NCI-H1417 treated with DMSO at 0.1 percent for 48 hours (cell line): ENCODE measurements at regions not wholly inside any gene's neighbourhood (a gene's known extent, or its start where the extent isn't known, plus 50 kb on each side); places are given as distances from the start of the nearest gene placed in this dataset.

Experiments
- DNase-seq: peaks from one replicate; lab custom pipeline; 2025; lab: John Stamatoyannopoulos, UW

GRCh38 chr14:21987937-21988336, 314.3 kb upstream of the OR4E1 start:
- no peak for DNase-seq

- no peak for DNase-seq
Observed at GRCh38 chr14:21985081-21985480, 311.5 kb upstream of the OR4E1 start.

DNA sequence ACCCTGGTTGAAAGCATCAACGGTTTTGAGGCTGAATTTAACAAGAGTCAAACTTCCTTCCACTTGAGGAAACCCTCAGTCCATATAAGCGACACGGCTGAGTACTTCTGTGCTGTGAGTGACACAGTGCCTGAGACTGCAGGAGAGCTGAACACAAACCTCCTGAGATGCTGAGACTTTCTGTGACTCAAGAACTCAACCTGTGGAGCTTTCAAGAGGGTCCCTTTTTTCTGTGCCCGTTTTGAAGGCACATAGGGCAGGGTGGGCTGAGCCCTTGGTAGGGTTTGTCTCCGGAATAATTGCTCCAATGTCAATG, 305.3 kb upstream of the OR4E1 start:
- DNase-seq: no peak

DNA sequence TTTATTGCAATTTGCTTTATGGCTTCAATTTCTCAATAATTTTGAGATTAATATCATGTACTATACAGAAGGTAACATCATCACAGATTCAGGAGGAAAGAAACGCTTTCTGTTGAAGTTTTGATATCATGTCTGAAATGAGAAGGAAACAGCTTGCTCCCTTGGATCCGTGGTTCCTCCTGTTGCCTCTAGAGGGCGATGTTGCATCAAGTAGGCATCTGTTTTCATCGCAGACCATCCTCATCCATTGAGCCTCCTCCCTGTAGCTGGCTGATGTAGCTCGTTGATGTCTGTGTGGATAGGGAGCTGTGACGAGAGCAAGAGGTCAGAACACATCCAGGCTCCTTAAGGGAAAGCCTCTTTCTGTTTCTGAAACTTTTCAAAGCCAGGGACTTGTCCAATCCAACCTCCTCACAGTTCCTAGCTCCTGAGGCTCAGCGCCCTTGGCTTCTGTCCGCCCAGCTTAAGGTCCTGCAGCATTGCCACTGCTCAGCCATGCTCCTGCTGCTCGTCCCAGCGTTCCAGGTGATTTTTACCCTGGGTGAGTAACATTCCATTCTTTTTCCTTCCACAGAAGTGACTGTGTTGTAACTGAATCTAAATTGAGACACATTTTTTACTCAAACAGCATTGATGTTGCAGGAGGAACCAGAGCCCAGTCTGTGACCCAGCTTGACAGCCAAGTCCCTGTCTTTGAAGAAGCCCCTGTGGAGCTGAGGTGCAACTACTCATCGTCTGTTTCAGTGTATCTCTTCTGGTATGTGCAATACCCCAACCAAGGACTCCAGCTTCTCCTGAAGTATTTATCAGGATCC, 304.8 kb upstream of the OR4E1 start:
- DNase-seq: no peak

- DNase-seq: no peak
Observed at GRCh38 chr14:21974741-21975140, 301.1 kb upstream of the OR4E1 start.

GRCh38 chr14:21965042-21965441, 291.4 kb upstream of the OR4E1 start:
- DNase-seq: no peak

- DNase-seq: no peak
Observed at GRCh38 chr14:21964180-21964579, 290.6 kb upstream of the OR4E1 start.

DNA sequence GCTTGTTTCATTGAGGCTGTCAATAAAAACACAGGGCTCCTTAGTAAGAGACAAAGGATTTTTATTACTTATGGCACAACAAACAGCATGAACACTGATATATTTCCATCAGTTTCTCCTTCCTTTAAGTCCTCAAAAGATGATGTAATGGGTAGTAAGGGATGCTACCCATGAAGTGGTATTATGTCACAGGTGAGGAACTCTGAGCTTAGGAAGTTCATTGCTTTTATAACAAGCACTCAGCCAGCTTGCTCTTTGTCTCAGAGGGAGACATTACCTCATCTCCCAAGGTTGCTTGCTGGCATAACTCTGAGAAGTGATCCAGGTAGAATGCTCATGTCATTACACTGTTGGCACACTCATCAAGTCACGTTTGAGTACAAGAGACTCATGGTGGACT, 287.0 kb upstream of the OR4E1 start:
- no peak for DNase-seq

DNA sequence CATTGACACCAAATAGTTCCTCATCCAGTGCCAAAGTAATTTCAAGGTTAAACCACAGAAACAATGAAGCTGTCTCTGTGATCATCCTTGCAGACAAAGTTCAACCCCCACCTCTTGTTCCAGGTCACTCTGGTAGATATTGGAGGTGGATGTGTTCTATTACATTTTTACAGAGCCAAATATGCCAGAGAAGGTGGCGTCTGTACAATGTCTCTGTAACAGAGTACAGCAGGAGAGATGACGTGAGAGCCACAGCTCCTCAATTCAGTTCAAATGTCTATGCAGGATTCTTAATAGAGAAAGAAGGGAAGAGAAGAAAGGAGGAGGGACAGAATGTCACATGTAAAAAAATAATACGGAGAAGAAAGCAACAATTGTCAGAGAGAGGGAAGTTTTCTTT, 268.3 kb upstream of the OR4E1 start:
- DNase-seq: no peak

DNA sequence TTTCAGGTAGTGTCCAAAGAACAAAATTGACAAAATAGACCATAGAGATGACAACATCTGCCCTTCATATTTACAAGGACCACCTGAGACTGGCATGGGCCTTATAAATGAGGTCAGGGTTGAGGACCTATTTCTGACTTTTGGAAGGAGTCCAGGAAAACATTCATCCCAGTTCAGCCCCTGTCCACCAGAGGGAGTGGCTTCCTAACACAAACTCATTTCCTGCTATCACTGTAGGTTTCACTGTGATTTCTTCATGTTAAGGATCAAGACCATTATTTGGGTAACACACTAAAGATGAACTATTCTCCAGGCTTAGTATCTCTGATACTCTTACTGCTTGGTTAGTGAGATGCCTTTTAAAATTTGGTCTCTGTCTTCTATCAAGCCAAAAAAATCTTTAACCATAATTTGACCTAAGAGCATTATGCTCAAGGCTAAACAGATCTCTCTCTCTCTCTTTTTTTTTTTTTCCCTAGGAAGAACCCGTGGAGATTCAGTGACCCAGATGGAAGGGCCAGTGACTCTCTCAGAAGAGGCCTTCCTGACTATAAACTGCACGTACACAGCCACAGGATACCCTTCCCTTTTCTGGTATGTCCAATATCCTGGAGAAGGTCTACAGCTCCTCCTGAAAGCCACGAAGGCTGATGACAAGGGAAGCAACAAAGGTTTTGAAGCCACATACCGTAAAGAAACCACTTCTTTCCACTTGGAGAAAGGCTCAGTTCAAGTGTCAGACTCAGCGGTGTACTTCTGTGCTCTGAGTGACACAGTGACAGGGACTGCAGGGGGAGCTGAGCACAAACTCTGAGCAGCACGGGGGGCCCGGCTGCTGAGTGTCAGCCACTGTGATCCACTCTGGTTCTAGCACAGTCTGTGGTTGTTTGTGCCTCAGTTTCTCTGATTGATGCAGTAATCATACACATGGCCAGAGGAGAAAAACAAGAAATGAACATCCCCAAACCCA, 267.6 kb upstream of the OR4E1 start:
- no peak for DNase-seq

GRCh38 chr14:21939836-21940235, 266.2 kb upstream of the OR4E1 start:
- DNase-seq: no peak

DNA sequence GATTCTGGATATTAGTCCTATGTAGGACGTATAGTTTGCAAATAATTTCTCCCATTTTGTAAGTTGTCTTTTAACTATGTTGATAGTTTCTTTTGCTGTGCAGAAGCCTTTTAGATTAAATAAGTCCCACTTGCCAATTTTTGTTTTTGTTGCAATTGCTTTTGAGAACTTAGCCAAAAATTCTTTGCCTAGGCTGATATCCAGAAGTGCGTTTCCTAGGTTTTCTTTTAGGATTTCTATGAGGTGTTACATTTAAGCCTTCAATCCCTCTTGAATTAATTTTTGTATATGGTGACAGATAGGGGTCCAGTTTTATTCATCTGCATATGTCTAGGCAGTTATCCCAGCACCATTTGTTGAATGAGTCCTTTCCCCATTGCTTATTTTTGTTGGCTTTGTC, 264.4 kb upstream of the OR4E1 start:
- no peak for DNase-seq

- DNase-seq: no peak
Observed at GRCh38 chr14:21933681-21934080, 260.1 kb upstream of the OR4E1 start.

DNA sequence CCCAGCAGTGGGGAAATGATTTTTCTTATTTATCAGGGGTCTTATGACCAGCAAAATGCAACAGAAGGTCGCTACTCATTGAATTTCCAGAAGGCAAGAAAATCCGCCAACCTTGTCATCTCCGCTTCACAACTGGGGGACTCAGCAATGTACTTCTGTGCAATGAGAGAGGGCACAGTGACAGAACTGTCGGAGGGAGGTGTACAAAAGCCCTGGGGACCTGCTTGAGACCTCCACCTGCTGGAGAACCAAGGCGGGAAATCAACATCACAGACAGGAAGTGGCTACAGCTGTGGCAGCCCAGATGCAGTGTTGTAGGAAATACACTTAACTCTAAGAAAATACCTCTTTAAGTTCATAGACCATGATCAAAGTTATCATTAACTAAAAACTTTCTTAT, 250.9 kb upstream of the OR4E1 start:
- no peak for DNase-seq

DNA sequence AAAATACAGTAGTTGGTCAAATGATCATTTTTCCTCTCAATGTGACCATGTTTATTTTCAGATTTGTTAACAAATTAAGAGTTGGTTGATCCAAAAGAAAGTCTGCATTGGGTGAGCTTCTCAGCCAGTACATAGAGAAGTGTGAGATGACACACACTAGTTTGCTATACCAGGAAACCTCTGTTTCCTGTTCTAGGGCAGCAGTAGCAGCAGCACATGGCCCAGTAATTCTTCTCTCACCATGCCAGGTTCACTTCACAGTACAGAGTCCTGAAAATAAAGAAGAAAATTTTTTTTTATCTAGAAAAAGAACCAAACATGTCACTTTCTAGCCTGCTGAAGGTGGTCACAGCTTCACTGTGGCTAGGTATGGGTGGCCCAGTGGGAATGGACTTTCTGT, 250.2 kb upstream of the OR4E1 start:
- DNase-seq: no peak

DNA sequence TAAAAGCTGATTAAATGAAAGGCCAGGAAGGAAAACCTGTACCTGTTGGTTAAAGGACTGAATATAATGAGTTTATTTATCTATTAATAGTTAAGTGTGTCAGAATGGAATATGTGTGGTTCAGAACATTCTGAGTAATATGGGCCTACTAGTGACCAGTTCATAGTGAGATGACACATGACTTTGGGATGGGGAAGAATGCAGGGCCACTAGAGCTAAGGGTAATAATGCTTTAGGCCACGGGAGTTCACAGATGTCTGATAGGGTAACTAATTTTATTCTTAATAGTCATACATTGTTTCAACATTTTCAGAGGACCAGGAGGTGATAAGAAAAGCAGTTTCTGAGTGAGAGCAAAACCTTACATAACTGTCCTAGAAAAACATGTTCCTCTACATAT, 247.8 kb upstream of the OR4E1 start:
- DNase-seq: no peak

- DNase-seq: no peak
Observed at GRCh38 chr14:21917699-21918436, 244.2 kb upstream of the OR4E1 start.

GRCh38 chr14:21915826-21916225, 242.2 kb upstream of the OR4E1 start:
- no peak for DNase-seq

DNA sequence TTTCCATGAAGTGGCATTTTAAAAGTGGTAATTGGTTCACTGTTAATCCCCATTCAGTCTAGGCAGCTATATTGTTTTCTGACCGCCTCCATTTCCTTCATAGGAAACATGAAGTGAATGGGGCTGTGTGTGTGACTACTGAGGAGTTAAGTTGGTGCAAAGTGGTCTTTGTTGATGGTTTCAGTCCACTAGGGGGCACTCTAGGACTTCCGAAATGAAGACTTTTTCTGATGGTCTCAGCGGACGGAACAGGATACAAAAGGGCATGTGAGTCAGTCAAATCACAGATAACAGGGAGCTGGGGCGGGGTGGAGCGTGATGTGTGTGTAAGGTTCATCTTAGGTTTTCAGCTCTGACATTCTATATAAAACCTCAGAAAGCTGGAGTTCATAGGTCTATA, 240.1 kb upstream of the OR4E1 start:
- no peak for DNase-seq

DNA sequence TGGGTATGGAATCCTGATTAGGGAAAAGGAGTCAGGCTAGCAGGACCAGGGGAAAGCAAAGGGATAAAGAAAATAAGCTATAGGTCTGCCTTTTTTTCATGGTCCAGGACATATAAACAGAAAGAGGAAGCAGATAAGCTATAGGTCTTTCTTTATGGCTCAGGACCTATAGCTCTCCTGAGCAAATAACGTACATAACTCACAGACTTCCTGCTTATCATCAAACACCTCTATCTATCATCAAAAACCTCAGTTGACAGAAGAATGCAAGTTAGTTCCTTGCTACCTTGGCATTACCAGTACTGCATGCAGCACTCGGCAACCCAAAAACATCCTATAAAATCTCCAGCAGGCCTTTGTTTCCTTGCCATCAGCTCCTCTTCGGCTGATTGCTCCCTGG, 238.7 kb upstream of the OR4E1 start:
- no peak for DNase-seq

DNA sequence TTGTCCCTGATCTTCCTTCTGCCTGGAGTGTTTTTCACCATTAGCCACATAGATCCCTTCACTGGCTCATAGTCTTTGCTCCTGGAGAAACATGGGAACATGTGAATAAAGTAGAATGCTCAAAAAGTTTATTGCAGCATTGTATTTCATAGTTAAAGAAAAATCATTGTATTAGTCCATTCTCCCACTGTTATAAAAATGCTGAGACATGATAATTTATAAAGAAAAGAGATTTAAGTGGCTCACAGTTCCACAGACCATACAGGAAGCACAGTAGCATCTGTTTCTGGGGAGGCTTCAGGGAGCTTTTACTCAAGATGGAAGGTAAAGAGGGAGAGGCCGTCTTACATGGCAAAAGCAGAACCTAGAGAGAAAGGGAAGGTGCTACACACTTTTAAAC, 238.3 kb upstream of the OR4E1 start:
- no peak for DNase-seq

- no peak for DNase-seq
Observed at GRCh38 chr14:21910260-21910659, 236.6 kb upstream of the OR4E1 start.
